ENCODE measurements at regions not wholly inside any gene's neighbourhood (a gene's known extent, or its start where the extent isn't known, plus 50 kb on each side); places are given as distances from the start of the nearest gene placed in this dataset.

- no peak for TF ChIP-seq CTCF (IDR thresholded peaks at IDR 0.05; ENCODE audit: extremely low read depth, low read depth, low read length)
- H3K79me2 ChIP-seq (ENCODE audit: insufficient read depth, low read length), result no peaks in the 10 kb centered on the region
- H3K9me3 ChIP-seq (ENCODE audit: low read depth, low read length), result no peaks in the 10 kb centered on the region
- H3K36me3 ChIP-seq (ENCODE audit: insufficient read depth, low read length), result no peaks in the 10 kb centered on the region
- DNase-seq (ENCODE audit: insufficient read length, low spot score, missing footprints), result no peak
- no peak overlapping the region for H3K4me2 ChIP-seq (ENCODE audit: insufficient read depth, low read length)
- no peak overlapping the region for H3K4me3 ChIP-seq (ENCODE audit: insufficient read depth, low read length)
- H4K20me1 ChIP-seq (ENCODE audit: insufficient read depth, low read length), result no peaks in the 10 kb centered on the region
- no peaks in the 10 kb centered on the region for H3K27me3 ChIP-seq (ENCODE audit: insufficient read depth, low read length)
- no peak overlapping the region for H2AFZ ChIP-seq (ENCODE audit: low read length)
- no peaks in the 10 kb centered on the region for H3K4me1 ChIP-seq (ENCODE audit: insufficient read depth, low read length)
- no peak overlapping the region for H3K27ac ChIP-seq (ENCODE audit: low read depth, low read length)
Observed at GRCh38 chr20:21614980-21615379, 90.5 kb upstream of the PAX1 start.

DNA sequence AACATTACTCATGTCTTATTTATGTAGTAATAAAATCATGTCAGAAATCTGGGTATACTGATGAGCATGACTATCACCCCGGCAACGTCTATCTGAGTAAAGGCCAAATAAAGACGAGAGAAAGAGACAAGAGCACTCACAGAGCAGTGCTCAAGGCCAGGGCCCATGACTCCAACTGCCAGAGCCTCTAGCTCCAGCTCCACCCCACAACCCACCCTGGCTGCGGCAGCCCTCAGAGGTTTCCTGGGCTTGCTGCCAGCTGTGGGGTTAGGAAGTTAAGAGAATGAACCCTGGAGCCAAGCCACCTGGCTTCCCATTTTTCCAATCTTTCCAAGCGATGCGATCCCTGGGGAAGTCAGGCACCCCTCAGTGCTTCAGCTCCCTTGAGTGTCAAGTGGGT lies 92.0 kb upstream of the PAX1 start:
- Histone ChIP-seq H3K4me2 (ENCODE audit: insufficient read depth, low read length) (no peak overlapping the region), H3K27me3 (ENCODE audit: insufficient read depth, low read length) (no peaks in the 10 kb centered on the region), H3K4me3 (ENCODE audit: insufficient read depth, low read length) (no peak overlapping the region), H2AFZ (ENCODE audit: low read length) (no peak overlapping the region), H3K36me3 (ENCODE audit: insufficient read depth, low read length) (no peaks in the 10 kb centered on the region), H4K20me1 (ENCODE audit: insufficient read depth, low read length) (no peaks in the 10 kb centered on the region), H3K79me2 (ENCODE audit: insufficient read depth, low read length) (no peaks in the 10 kb centered on the region), H3K9me3 (ENCODE audit: low read depth, low read length) (no peaks in the 10 kb centered on the region), H3K4me1 (ENCODE audit: insufficient read depth, low read length) (no peaks in the 10 kb centered on the region), H3K27ac (ENCODE audit: low read depth, low read length) (no peak overlapping the region)
- DNase-seq (ENCODE audit: insufficient read length, low spot score, missing footprints), result peak; percentile 71
- no peak for TF ChIP-seq CTCF (IDR thresholded peaks at IDR 0.05; ENCODE audit: extremely low read depth, low read depth, low read length)

GRCh38 chr20:21609981-21610380 lies 95.5 kb upstream of the PAX1 start:
- no peak for TF ChIP-seq CTCF (IDR thresholded peaks at IDR 0.05; ENCODE audit: extremely low read depth, low read depth, low read length)
- DNase-seq (ENCODE audit: insufficient read length, low spot score, missing footprints), result no peak
- Histone ChIP-seq H3K27ac (ENCODE audit: low read depth, low read length) (no peak overlapping the region), H3K4me3 (ENCODE audit: insufficient read depth, low read length) (no peak overlapping the region), H3K9me3 (ENCODE audit: low read depth, low read length) (no peaks in the 10 kb centered on the region), H3K79me2 (ENCODE audit: insufficient read depth, low read length) (no peaks in the 10 kb centered on the region), H2AFZ (ENCODE audit: low read length) (no peak overlapping the region), H4K20me1 (ENCODE audit: insufficient read depth, low read length) (no peaks in the 10 kb centered on the region), H3K4me2 (ENCODE audit: insufficient read depth, low read length) (no peak overlapping the region), H3K27me3 (ENCODE audit: insufficient read depth, low read length) (no peaks in the 10 kb centered on the region), H3K36me3 (ENCODE audit: insufficient read depth, low read length) (no peaks in the 10 kb centered on the region), H3K4me1 (ENCODE audit: insufficient read depth, low read length) (no peaks in the 10 kb centered on the region)

DNA sequence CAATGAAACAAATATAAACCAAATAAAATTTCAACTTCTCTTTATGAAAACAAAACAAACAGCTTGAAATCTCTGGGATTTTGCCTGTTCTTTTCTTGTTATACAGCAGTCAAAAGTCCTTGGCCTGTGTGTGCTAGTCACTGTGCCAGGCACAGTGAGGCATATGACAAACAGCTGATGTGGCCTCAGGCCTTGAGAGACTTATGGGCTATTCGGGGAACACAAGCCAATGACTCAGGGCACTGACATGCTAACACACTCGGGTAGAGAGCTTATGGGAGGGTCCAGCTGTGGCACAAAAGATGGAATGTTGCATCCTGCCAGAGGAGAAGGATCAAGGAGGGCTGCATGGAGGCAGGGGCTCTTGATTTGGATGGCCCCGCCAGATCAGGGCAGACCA lies 95.4 kb upstream of the NKX2-2 start:
- H3K9me3 ChIP-seq (ENCODE audit: low read depth, low read length), result no peaks in the 10 kb centered on the region
- DNase-seq (ENCODE audit: insufficient read length, low spot score, missing footprints), result no peak
- H3K79me2 ChIP-seq (ENCODE audit: insufficient read depth, low read length), result no peaks in the 10 kb centered on the region
- H2AFZ ChIP-seq (ENCODE audit: low read length), result no peak overlapping the region
- H3K4me1 ChIP-seq (ENCODE audit: insufficient read depth, low read length), result no peaks in the 10 kb centered on the region
- H4K20me1 ChIP-seq (ENCODE audit: insufficient read depth, low read length), result no peaks in the 10 kb centered on the region
- no peak overlapping the region for H3K27ac ChIP-seq (ENCODE audit: low read depth, low read length)
- no peaks in the 10 kb centered on the region for H3K36me3 ChIP-seq (ENCODE audit: insufficient read depth, low read length)
- H3K4me2 ChIP-seq (ENCODE audit: insufficient read depth, low read length), result no peak overlapping the region
- no peak overlapping the region for H3K4me3 ChIP-seq (ENCODE audit: insufficient read depth, low read length)
- no peak for TF ChIP-seq CTCF (IDR thresholded peaks at IDR 0.05; ENCODE audit: extremely low read depth, low read depth, low read length)
- H3K27me3 ChIP-seq (ENCODE audit: insufficient read depth, low read length), result no peaks in the 10 kb centered on the region

Measured in osteoblast (primary cell).